Inflammatory macrophage treated with lipopolysaccharide for 1 hour (primary cell): ENCODE measurements at regions not wholly inside any gene's neighbourhood (a gene's known extent, or its start where the extent isn't known, plus 50 kb on each side); places are given as distances from the start of the nearest gene placed in this dataset.
A peak's percentile ranks its signal among the peaks of the same experiment; 100 is the strongest.
"Not testable (repeated sequence)": the region's sequence is repeated elsewhere in the genome, so short reads cannot be mapped to it uniquely, and the experiment has no call there.

Experiments
- DNase-seq, 2 donors: peaks; one replicate each; pipeline ENCODE4 v3.0.0-alpha.2; 2020 to 2022

DNA sequence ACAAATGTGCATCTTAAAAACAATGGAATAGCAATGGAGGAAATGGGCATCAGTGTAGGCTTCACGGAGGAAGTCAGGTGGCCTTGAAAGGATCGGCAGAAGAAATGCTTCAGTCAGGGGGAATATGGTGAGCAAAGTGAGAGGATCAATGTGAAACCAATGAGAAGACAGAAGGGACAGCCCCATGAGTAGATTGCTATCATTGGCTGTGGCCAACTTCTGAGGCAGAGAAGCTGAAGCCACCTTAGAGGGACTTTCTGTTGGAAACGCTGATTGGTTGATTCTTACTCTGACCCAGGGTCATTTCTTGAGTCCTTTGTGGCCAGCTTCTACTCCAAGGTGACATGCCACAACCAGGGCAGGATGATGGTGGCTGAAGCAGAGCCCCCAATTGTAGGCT lies 130.7 kb upstream of the ZNF648 start:
- DNase-seq, result no peak

DNA sequence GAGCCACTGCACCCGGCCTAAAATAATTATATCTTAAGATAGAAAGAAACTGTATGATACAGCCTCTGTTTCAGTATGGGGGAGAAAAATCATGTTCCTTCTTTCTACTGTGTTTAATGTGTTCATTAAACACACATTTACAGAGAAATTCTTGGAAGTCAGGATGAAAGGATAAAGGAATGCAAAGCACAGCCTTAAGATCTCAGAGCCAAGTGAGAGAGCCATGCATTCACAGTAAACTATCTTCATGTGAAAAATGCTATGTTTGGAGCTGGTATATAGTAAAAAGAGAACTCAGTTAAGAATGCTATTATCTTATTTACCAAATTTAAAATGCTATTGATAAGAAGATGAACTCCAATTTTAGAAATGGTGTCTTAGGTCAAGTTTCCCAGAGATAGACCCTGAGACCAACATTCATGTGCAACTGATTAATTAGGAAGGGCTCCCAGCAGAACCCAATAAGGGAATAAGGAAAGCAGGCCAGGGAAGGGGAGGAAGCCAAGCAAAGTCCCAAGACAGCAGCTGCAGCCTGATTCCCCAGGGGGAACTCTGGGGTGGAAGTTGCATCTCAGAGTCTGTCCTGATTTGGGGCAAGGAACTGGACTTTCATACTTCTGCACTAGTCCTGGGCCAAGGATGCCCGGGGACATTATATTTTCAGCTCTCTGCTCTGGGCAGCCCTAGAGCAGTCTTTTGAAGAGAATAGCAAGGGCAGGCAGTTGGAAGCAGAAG lies 130.0 kb upstream of the ZNF648 start:
- no peak for DNase-seq

- DNase-seq, result no peak
Observed at GRCh38 chr1:182189535-182190066, 128.1 kb upstream of the ZNF648 start.

- no peak for DNase-seq
Observed at GRCh38 chr1:182186757-182187146, 125.2 kb upstream of the ZNF648 start.

DNA sequence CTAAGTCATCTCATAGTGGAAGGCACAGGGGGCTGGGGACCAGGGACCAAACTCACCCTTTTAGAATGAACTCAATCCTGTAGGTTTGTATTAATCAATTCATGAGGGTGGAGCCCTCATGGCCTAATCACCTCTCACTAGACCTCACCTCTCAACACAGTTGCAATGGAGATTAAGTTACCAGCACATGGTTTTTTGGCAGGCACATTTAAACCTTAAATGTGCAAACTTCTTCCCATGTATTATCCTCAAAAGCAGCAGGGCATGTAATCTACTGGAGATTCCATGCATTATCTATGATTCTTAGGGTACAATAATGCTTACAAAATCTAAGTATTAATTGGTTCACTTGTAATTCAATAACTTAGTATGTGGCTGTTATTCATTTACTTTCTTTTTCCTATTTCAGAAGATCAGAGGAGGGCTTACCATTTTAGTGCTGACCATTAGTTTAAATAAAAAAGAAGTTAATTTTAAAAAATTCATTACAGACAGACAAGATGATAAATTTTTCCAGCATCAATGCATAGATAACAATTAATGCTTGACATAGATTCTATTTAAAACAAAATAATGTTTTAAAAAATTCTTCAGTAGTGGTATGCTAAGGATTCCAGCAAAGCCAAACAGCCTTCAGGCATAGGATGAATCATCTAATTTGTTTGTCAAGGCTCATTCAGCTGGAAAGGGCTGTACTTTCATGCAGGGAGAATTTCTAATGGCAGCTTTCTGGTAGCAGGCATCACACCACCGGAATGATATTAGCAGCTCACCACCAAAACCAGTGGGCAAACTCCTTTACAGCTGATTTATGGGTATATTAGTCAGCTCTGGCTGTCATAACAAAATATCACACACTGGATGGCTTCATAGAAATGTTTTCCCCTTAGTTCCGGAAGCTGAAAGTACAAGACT lies 124.6 kb upstream of the ZNF648 start:
- DNase-seq, result no peak

GRCh38 chr1:182185136-182185535 lies 123.6 kb upstream of the ZNF648 start:
- peak; percentile 35 to 36 for DNase-seq

DNA sequence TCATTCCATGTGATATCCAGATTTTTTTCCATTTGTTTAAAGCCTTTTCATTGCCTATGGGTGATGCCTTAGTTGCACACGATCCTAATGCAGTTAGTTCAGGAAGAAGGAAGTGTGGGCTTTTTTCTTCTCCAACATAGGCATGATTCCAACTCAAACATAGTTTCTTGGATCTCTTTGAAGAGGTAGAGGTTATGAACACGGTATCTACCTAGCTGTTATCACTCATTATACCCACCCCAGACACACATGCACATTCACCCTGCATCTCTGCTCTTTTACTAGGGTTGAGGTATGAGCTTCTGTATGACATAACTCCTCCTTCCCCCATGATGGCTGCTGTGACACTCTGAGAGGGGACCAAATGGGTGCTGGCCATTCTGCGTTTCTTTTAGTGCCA lies 122.1 kb upstream of the ZNF648 start:
- no peak for DNase-seq

GRCh38 chr1:182182311-182182710 lies 120.8 kb upstream of the ZNF648 start:
- no peak for DNase-seq

GRCh38 chr1:182181167-182181572 lies 119.7 kb upstream of the ZNF648 start:
- no peak for DNase-seq

DNA sequence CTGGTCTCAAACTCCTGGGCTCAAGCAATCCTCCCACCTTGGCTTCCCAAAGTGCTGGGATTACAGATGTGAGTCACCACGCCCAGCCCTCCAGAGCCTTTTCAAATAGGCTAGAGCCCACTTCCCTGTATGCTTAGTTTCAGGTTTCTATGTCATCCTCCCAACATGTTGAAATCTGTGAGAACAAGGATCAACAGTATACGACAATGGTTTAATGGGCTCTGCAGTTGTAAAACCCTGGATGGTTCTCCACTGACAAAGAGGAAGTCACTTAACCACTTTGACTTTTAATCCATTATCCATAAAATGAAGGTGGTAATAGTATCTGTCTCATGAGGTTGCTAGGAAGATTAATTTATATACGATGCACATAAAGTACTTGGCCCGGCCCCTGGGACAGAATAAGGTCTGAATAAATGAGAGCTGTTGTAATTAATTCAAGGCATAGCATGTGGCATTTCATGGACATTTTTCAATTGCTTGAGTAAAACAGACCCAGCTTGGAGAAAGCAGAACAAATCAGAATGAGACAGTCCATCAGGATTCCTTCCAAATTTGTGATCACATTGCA lies 113.9 kb upstream of the ZNF648 start:
- peak; percentile 75 to 87 for DNase-seq

GRCh38 chr1:182174513-182174855 lies 113.0 kb upstream of the ZNF648 start:
- DNase-seq, result no peak

GRCh38 chr1:182173808-182174512 lies 112.4 kb upstream of the ZNF648 start:
- DNase-seq, result no peak

DNA sequence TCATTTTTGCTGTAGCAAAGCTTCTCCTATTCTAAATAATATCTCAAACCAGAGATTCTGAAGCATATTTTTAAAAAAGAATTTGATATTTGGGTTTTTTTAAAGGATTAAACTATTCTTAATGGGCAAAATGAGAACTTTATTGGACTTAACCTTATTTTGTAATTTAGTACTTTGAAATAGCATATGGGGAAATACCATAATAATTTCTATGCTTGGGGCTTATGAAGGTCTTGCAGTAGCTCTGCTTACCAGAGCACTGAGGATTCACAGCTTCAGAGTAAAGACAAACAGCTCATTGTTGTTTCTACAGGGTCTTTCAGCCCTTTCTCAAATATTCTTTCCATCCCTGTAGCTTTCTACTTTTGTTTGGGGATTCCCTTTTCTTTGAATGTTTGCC lies 111.2 kb upstream of the ZNF648 start:
- peak; percentile 40 to 52 for DNase-seq

- DNase-seq, result peak; percentile 79 to 89
Observed at GRCh38 chr1:182170891-182171461, 109.5 kb upstream of the ZNF648 start.

DNA sequence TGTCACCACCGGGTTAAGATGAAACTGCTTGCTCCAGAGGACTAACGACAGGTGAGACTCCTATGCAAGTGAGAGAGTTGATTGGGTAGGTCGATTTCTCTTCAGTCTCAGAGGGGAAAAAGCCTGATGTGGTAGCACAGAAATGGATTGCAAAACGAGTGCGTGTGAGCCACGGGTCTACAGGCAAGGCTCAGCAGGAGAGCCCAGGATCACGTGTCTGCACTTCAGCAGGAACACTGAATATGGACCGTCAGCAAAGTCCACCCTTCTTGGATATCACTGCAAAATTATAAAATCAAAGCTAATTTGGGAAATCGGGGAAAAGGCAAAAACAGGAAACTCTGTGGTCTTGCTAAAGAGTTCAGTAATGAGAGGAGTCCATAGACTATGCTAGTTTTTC lies 107.7 kb upstream of the ZNF648 start:
- DNase-seq, result peak; percentile 37 to 55

DNA sequence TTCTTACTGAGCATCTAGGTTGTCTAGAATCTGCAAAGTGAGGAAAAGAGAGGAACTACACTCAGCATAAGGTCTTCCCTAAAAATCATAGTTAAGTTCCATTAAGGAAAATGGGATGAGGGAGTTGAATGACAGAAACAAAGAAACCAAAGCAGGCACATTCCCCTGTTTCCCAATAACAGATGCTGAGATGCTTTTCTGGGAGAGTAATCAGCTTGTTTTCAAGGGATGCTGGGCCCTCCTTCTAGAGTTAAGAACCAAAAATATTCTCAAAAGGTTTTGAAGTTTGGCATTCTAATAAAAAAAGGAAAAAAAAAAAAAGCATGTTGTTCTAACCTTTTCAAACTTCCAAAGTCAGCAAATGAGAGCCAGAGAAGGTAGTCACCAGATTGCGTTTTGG lies 105.2 kb upstream of the ZNF648 start:
- no peak for DNase-seq

DNA sequence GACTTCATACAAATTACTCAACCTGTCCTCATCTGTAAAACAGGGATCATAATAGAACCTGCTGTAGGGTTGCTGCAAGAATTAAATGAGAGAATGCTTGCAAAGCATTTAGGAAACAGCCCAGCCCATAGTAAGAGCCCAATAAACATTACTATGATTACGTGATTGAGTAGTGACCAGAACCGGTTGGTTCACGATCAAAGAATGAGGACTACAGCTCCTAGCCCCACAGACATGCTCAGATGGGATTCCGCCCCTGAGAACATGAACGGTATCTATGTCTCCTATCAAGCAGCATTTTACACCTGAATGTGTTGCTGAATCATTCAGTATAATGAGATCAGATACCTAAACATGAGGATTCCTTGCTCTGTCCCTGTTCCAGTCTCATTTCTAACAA lies 104.8 kb upstream of the ZNF648 start:
- no peak for DNase-seq

- no peak for DNase-seq
Observed at GRCh38 chr1:182164273-182164672, 102.8 kb upstream of the ZNF648 start.

- DNase-seq, result no peak
Observed at GRCh38 chr1:182163821-182164223, 102.3 kb upstream of the ZNF648 start.

DNA sequence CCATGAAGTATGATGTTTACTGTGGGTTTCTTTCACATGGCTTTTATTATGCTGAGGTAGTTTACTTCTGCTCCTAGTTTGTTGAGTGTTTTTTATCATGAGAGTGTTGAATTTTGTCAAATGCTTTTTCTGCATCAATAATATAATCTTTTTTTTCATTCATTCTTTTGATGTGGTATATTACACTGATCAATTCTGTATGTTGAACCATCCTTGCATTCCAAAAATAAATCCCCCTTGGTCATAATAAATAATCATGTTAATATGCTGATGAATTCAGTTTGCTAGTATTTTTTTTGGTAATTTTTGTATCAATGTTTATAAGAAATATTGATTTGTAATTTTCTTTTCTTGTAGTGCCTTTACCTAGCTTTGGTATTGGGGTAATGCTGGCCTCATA lies 97.9 kb upstream of the ZNF648 start:
- no peak for DNase-seq

DNA sequence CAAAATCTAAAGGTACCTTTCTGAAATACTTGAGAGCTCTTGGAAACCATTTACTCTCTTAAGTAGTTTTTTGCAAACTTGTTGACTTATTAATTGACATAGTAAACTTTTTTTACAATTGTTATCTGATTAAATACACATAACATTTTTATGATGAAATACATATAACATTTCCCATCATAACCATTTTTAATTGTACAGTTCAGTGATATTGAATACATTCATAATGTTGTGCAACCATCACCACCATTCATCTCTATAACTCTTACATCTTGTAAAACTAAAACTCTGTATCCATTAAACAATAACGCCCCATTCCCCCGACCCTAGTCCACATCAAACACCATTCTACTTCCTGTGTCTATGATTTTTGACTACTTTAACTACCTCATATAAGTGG lies 95.7 kb upstream of the ZNF648 start:
- no peak for DNase-seq

DNA sequence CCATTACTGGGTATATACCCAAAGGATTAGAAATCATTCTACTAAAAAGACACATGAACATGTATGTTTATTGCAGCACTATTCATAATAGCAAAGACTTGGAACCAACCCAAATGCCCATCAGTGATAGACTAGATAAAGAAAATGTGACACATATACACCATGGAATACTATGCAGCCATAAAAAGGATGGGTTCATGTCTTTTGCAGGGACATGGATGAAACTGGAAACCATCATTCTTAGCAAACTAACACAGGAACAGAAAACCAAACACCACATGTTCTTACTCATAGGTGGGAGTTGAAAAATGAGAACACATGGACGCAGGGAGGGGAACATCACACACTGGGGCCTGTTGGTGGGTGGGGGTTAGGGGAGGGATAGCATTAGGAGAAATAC lies 92.9 kb upstream of the ZNF648 start:
- not testable (repeated sequence) for DNase-seq
